H1 (cell line): ENCODE measurements at regions not wholly inside any gene's neighbourhood (a gene's known extent, or its start where the extent isn't known, plus 50 kb on each side); places are given as distances from the start of the nearest gene placed in this dataset.

ENCODE experiments used
- CTCF ChIA-PET: fragments of 300-600 bp; sonication (Branson Sonifier 250); formaldehyde crosslinking; loops from one replicate; lab custom pipeline; 2021; ENCODE audit not compliant: partially characterized antibody; lab: Charles Lee
- POLR2A ChIA-PET: fragments of 300-600 bp; sonication (Branson Sonifier 250); formaldehyde crosslinking; loops from one replicate; lab custom pipeline; 2021; ENCODE audit warnings: inconsistent platforms; ENCODE audit not compliant: partially characterized antibody; lab: Charles Lee
- DNase-seq, 2 experiments: peaks; one replicate each; pipeline versions ENCODE4 v3.0.0 to v3.0.0-alpha.2; 2010 to 2022; ENCODE audit warnings: low spot score in 2 of 2, low read depth in 1 of 2, mixed read lengths in 1 of 2
- FAIRE-seq: peaks from 2 replicates; lab custom pipeline; 2011; peaks lifted over from hg19 to GRCh38; lab: Jason Lieb, UNC
- H2AFZ ChIP-seq: 2 replicates; pipeline ENCODE4 v1.8.1; 2012; ENCODE audit warnings: low read length, inconsistent platforms
- H2AK5ac ChIP-seq: 2 replicates; pipeline ENCODE4 v1.6.1; 2013; ENCODE audit warnings: low read depth, low read length
- H2BK120ac ChIP-seq: replicated peaks from 2 replicates; pipeline ENCODE3; 2013; ENCODE audit warnings: low read depth, low read length, inconsistent platforms
- H2BK12ac ChIP-seq: 2 replicates; pipeline ENCODE4 v1.6.1; 2013; ENCODE audit warnings: low read depth, low read length
- H2BK15ac ChIP-seq: 2 replicates; pipeline ENCODE4 v1.6.1; 2013; ENCODE audit warnings: low read length
- H2BK20ac ChIP-seq: 2 replicates; pipeline ENCODE4 v1.6.1; 2013; ENCODE audit warnings: low read length
- H2BK5ac ChIP-seq: 2 replicates; pipeline ENCODE4 v1.6.1; 2013; ENCODE audit warnings: low read depth, low read length
- H3K14ac ChIP-seq: 2 replicates; pipeline ENCODE4 v1.6.1; 2013; ENCODE audit warnings: inconsistent platforms; ENCODE audit not compliant: insufficient read length
- H3K18ac ChIP-seq: 2 replicates; pipeline ENCODE4 v1.6.1; 2013; ENCODE audit warnings: low read length; ENCODE audit errors: extremely low read depth
- H3K23ac ChIP-seq: 2 replicates; pipeline ENCODE4 v1.6.1; 2013; ENCODE audit warnings: inconsistent platforms; ENCODE audit not compliant: insufficient read length
- H3K23me2 ChIP-seq: 2 replicates; pipeline ENCODE4 v1.6.1; 2013; ENCODE audit warnings: low read depth, low read length
- H3K27ac ChIP-seq: 2 replicates; pipeline ENCODE4 v1.6.1; 2011; ENCODE audit warnings: low read depth, low read length, inconsistent platforms
- H3K27me3 ChIP-seq, 4 experiments: replicated peaks in 1 of 4; 1 replicate in 1 of 4; 2 replicates in 3 of 4; pipeline versions ENCODE4 v1.6.1 to v1.8.1; 2011 to 2013; ENCODE audit warnings: low read length in 3 of 4, mild to moderate bottlenecking in 3 of 4, inconsistent platforms in 2 of 4, mixed read lengths in 2 of 4, moderate library complexity in 1 of 4; ENCODE audit not compliant: control insufficient read depth in 3 of 4, insufficient read depth in 3 of 4; ENCODE audit errors: extremely low read depth in 1 of 4
- H3K36me3 ChIP-seq, 4 experiments: 2 replicates each; pipeline versions ENCODE4 v1.6.1 to v1.8.1; 2011 to 2013; ENCODE audit warnings: mild to moderate bottlenecking in 4 of 4, low read length in 3 of 4, moderate library complexity in 2 of 4, control low read depth in 1 of 4, inconsistent platforms in 1 of 4; ENCODE audit not compliant: insufficient read depth in 4 of 4, control insufficient read depth in 2 of 4
- H3K4ac ChIP-seq: replicated peaks from 2 replicates; pipeline ENCODE3; 2013; ENCODE audit warnings: low read length, low read depth, mixed read lengths, inconsistent platforms; ENCODE audit not compliant: insufficient read length
- H3K4me1 ChIP-seq, 4 experiments: replicated peaks in 1 of 4; 1 replicate in 1 of 4; 2 replicates in 3 of 4; pipeline versions ENCODE4 v1.6.1 to v1.8.1; 2011 to 2013; ENCODE audit warnings: low read length in 3 of 4, inconsistent platforms in 2 of 4, mixed read lengths in 1 of 4; ENCODE audit not compliant: insufficient read depth in 4 of 4, control insufficient read depth in 3 of 4
- H3K4me2 ChIP-seq, 2 experiments: 2 replicates each; pipeline versions ENCODE4 v1.6.1 to v1.8.1; 2011 to 2013; ENCODE audit warnings: low read depth in 2 of 2, low read length in 2 of 2, control low read depth in 1 of 2, inconsistent platforms in 1 of 2, mild to moderate bottlenecking in 1 of 2; ENCODE audit not compliant: insufficient read depth in 1 of 2
- H3K4me3 ChIP-seq, 4 experiments: fragments of 200-600, 300-600 bp in 1 of 4; sonication (generic), shearing (Covaris generic), sonication (Bioruptor Twin) in 1 of 4; 2 replicates each; pipeline versions ENCODE4 v1.5.1 to v1.8.1; 2011 to 2016; ENCODE audit warnings: low read length in 4 of 4, low read depth in 3 of 4, control low read depth in 2 of 4, inconsistent platforms in 2 of 4, mild to moderate bottlenecking in 2 of 4, mixed read lengths in 1 of 4, moderate library complexity in 1 of 4; ENCODE audit not compliant: insufficient read depth in 2 of 4; ENCODE audit errors: extremely low read depth in 1 of 4
- H3K56ac ChIP-seq: replicated peaks from 2 replicates; pipeline ENCODE3; 2013; ENCODE audit warnings: low read depth, mild to moderate bottlenecking, mixed read lengths, low read length, inconsistent platforms; ENCODE audit not compliant: insufficient read length
- H3K79me1 ChIP-seq: 2 replicates; pipeline ENCODE4 v1.6.1; 2013; ENCODE audit warnings: low read depth, low read length, control low read depth
- H3K79me2 ChIP-seq, 2 experiments: 2 replicates each; pipeline versions ENCODE4 v1.6.1 to v1.8.1; 2012 to 2013; ENCODE audit warnings: low read length in 2 of 2, mild to moderate bottlenecking in 2 of 2, inconsistent platforms in 1 of 2; ENCODE audit not compliant: insufficient read depth in 2 of 2, control insufficient read depth in 1 of 2
- H3K9ac ChIP-seq, 4 experiments: replicated peaks in 1 of 4; 1 replicate in 1 of 4; 2 replicates in 3 of 4; pipeline versions ENCODE4 v1.6.1 to v1.8.1; 2011 to 2013; ENCODE audit warnings: low read depth in 3 of 4, low read length in 3 of 4, control low read depth in 2 of 4, mild to moderate bottlenecking in 2 of 4, moderate library complexity in 2 of 4, inconsistent platforms in 1 of 4; ENCODE audit errors: extremely low read depth in 1 of 4
- H3K9me3 ChIP-seq, 2 experiments: 2 replicates each; pipeline versions ENCODE4 v1.6.1 to v1.8.1; 2012 to 2013; ENCODE audit warnings: mild to moderate bottlenecking in 2 of 2, moderate library complexity in 2 of 2, control low read depth in 1 of 2, inconsistent platforms in 1 of 2, low read depth in 1 of 2, low read length in 1 of 2, mixed read lengths in 1 of 2; ENCODE audit not compliant: insufficient read depth in 2 of 2
- H4K20me1 ChIP-seq, 2 experiments: replicated peaks in 1 of 2; 2 replicates each; pipeline versions ENCODE3 to v1.8.1; 2011 to 2013; ENCODE audit warnings: inconsistent platforms in 2 of 2, low read length in 2 of 2, mild to moderate bottlenecking in 1 of 2; ENCODE audit not compliant: insufficient read depth in 2 of 2, control insufficient read depth in 1 of 2
- H4K5ac ChIP-seq: 2 replicates; pipeline ENCODE4 v1.6.1; 2013; ENCODE audit warnings: low read length, low read depth, mixed read lengths, inconsistent platforms; ENCODE audit not compliant: insufficient read length
- H4K8ac ChIP-seq: 2 replicates; pipeline ENCODE4 v1.8.0; 2013; ENCODE audit warnings: mild to moderate bottlenecking, moderate library complexity, low read length, inconsistent platforms; ENCODE audit not compliant: insufficient read depth; ENCODE audit errors: extremely low read depth
- H4K91ac ChIP-seq: replicated peaks from 2 replicates; pipeline ENCODE3; 2013; ENCODE audit warnings: low read length, mixed read lengths, inconsistent platforms; ENCODE audit not compliant: insufficient read length
- BRCA1 ChIP-seq: IDR thresholded peaks from 2 replicates; pipeline ENCODE4 v1.6.1; 2012; ENCODE audit warnings: low read depth, low read length, improper control_type of control experiment
- POLR2AphosphoS5 ChIP-seq: IDR thresholded peaks from 2 replicates; pipeline ENCODE4 v1.6.1; 2011; ENCODE audit warnings: low read depth, low read length
- WGBS, 2 experiments: shearing (Covaris generic) in 1 of 2; methylation state at CpG; one replicate each; pipeline versions ENCODE4 v1.1.6 to v1.1.7; 2013 to 2015; ENCODE audit warnings: low lambda C conversion rate in 2 of 2, mixed read lengths in 2 of 2, inconsistent platforms in 1 of 2, low coverage in 1 of 2, missing lambda C conversion rate in 1 of 2; ENCODE audit not compliant: insufficient replicate concordance in 2 of 2, insufficient coverage in 1 of 2, insufficient read length in 1 of 2; ENCODE audit errors: extremely low coverage in 1 of 2, missing lambda C conversion rate in 1 of 2; 5-methylcytosine and 5-hydroxymethylcytosine counted together

GRCh38 chr12:70069221-70070105 is 173.8 kb upstream of the CNOT2 start:
- Histone ChIP-seq H3K4me1 (peaks cover 0 to 4% (median 1%) of the 10 kb centered on the region in 4 experiments; a peak in 2 of 7 replicates), H3K4me2 (peak overlapping the region in 1 of 2 experiments; percentile 15; a peak in 2 of 4 replicates), H3K4me3 (peak overlapping the region in 1 of 4 experiments; percentile 6; a peak in 1 of 8 replicates), H3K18ac (no peak overlapping the region; the same call in 1 of the 2 replicates), H3K79me1 (no peaks in the 10 kb centered on the region), H4K5ac (no peak overlapping the region), H3K9me3 (no peaks in the 10 kb centered on the region), H3K27ac (no peak overlapping the region), H4K91ac (no peak overlapping the region), H3K9ac (no peak overlapping the region), H3K36me3 (no peaks in the 10 kb centered on the region; a peak in 1 of 8 replicates), H2BK12ac (no peak overlapping the region), H3K23ac (no peak overlapping the region), H2BK5ac (no peak overlapping the region), H3K79me2 (no peaks in the 10 kb centered on the region), H2BK20ac (no peak overlapping the region; the same call in 1 of the 2 replicates), H2AK5ac (no peak overlapping the region), H3K14ac (no peak overlapping the region), H2AFZ (peak overlapping the region; percentile 26; the same call in 1 of the 2 replicates), H2BK15ac (no peak overlapping the region), H3K56ac (no peak overlapping the region), H3K23me2 (no peaks in the 10 kb centered on the region), H3K4ac (no peak overlapping the region), H4K20me1 (no peaks in the 10 kb centered on the region), H2BK120ac (no peak overlapping the region), H4K8ac (no peak overlapping the region), H3K27me3 (no peaks in the 10 kb centered on the region)
- POLR2A ChIA-PET, result no interaction called here
- DNase-seq (no peak), FAIRE-seq (no peak)
- WGBS, 2 experiments, result 62% methylated on average over 5 of the region's 5 CpGs; no CpG with 5 or more reads in 1 of the 2 experiments
- CTCF ChIA-PET, result no interaction called here
- TF ChIP-seq POLR2AphosphoS5 (no peak), BRCA1 (no peak)
